Mesenchymal stem cell (in vitro differentiated cells and primary cell): ENCODE measurements at regions not wholly inside any gene's neighbourhood (a gene's known extent, or its start where the extent isn't known, plus 50 kb on each side); places are given as distances from the start of the nearest gene placed in this dataset.

ENCODE experiments used
- DNase-seq: peaks from one replicate; pipeline ENCODE4 v3.0.0-alpha.2; 2013
- H2AFZ ChIP-seq: one replicate; pipeline ENCODE4 v1.6.1; 2013; ENCODE audit warnings: low read depth, mild to moderate bottlenecking, control low read depth, inconsistent platforms, low read length, moderate library complexity
- H2AK5ac ChIP-seq: 2 replicates; pipeline ENCODE4 v1.6.1; 2013; ENCODE audit warnings: low read length, moderate library complexity, mild to moderate bottlenecking, inconsistent platforms; ENCODE audit not compliant: severe bottlenecking
- H2BK120ac ChIP-seq: one replicate; pipeline ENCODE4 v1.6.1; 2013; ENCODE audit warnings: low read depth, mild to moderate bottlenecking, inconsistent platforms, low read length, moderate library complexity
- H2BK12ac ChIP-seq, 2 experiments: one replicate each; pipeline ENCODE4 v1.6.1; 2013; ENCODE audit warnings: inconsistent platforms in 2 of 2, low read length in 2 of 2, mild to moderate bottlenecking in 2 of 2, moderate library complexity in 2 of 2, control low read depth in 1 of 2
- H2BK15ac ChIP-seq: one replicate; pipeline ENCODE4 v1.6.1; 2013; ENCODE audit warnings: mild to moderate bottlenecking, low read depth, inconsistent platforms; ENCODE audit not compliant: poor library complexity, severe bottlenecking
- H2BK5ac ChIP-seq: 2 replicates; pipeline ENCODE4 v1.6.1; 2013; ENCODE audit warnings: low read depth, mild to moderate bottlenecking, low read length, control low read depth, inconsistent platforms; ENCODE audit not compliant: poor library complexity, severe bottlenecking
- H3K14ac ChIP-seq, 2 experiments: one replicate each; pipeline ENCODE4 v1.6.1; 2013; ENCODE audit warnings: inconsistent platforms in 2 of 2, low read length in 2 of 2, control low read depth in 1 of 2, mild to moderate bottlenecking in 1 of 2, moderate library complexity in 1 of 2
- H3K18ac ChIP-seq, 2 experiments: one replicate each; pipeline ENCODE4 v1.6.1; 2013; ENCODE audit warnings: inconsistent platforms in 2 of 2, low read length in 2 of 2, control low read depth in 1 of 2, low read depth in 1 of 2, mild to moderate bottlenecking in 1 of 2
- H3K23ac ChIP-seq, 2 experiments: one replicate each; pipeline ENCODE4 v1.6.1; 2013; ENCODE audit warnings: inconsistent platforms in 2 of 2, low read length in 2 of 2, mild to moderate bottlenecking in 2 of 2, moderate library complexity in 2 of 2, control low read depth in 1 of 2
- H3K27ac ChIP-seq: 2 replicates; pipeline ENCODE4 v1.5.1; 2013; ENCODE audit warnings: mild to moderate bottlenecking, moderate library complexity, low read length, control low read depth, inconsistent platforms; ENCODE audit not compliant: poor library complexity, severe bottlenecking
- H3K27me3 ChIP-seq, 2 experiments: 2 replicates each; pipeline versions ENCODE4 v1.6.1 to v1.7.0; 2013; ENCODE audit warnings: low read length in 2 of 2, mild to moderate bottlenecking in 2 of 2, moderate library complexity in 2 of 2, control low read depth in 1 of 2, inconsistent platforms in 1 of 2; ENCODE audit not compliant: control insufficient read depth in 1 of 2, insufficient read depth in 1 of 2
- H3K36me3 ChIP-seq, 2 experiments: 2 replicates each; pipeline versions ENCODE4 v1.6.1 to v1.7.0; 2013; ENCODE audit warnings: low read length in 2 of 2, control low read depth in 1 of 2, inconsistent platforms in 1 of 2, low read depth in 1 of 2, mild to moderate bottlenecking in 1 of 2; ENCODE audit not compliant: insufficient read depth in 2 of 2, control insufficient read depth in 1 of 2
- H3K4ac ChIP-seq, 2 experiments: one replicate each; pipeline ENCODE4 v1.6.1; 2013; ENCODE audit warnings: inconsistent platforms in 2 of 2, low read length in 2 of 2, mild to moderate bottlenecking in 2 of 2, moderate library complexity in 2 of 2, control low read depth in 1 of 2, low read depth in 1 of 2
- H3K4me1 ChIP-seq: 2 replicates; pipeline ENCODE4 v1.6.1; 2013; ENCODE audit warnings: low read depth, low read length, control low read depth; ENCODE audit not compliant: control insufficient read depth, insufficient read depth
- H3K4me2 ChIP-seq: 2 replicates; pipeline ENCODE4 v1.6.1; 2013; ENCODE audit warnings: low read length, mild to moderate bottlenecking, inconsistent platforms; ENCODE audit not compliant: poor library complexity, severe bottlenecking
- H3K4me3 ChIP-seq, 2 experiments: 2 replicates each; pipeline versions ENCODE4 v1.5.1 to v1.7.0; 2013; ENCODE audit warnings: low read length in 2 of 2, mild to moderate bottlenecking in 2 of 2, control low read depth in 1 of 2, low read depth in 1 of 2; ENCODE audit not compliant: insufficient read depth in 1 of 2
- H3K79me1 ChIP-seq: replicated peaks from 2 replicates; pipeline ENCODE4 v1.6.1; 2013; ENCODE audit warnings: mild to moderate bottlenecking, control low read depth, low read length, inconsistent platforms; ENCODE audit not compliant: poor library complexity, severe bottlenecking
- H3K9ac ChIP-seq: 2 replicates; pipeline ENCODE4 v1.7.0; 2013; ENCODE audit warnings: mild to moderate bottlenecking, low read length, moderate library complexity
- H3K9me3 ChIP-seq: 2 replicates; pipeline ENCODE4 v1.7.0; 2013; ENCODE audit warnings: mild to moderate bottlenecking, low read length; ENCODE audit not compliant: control insufficient read depth
- H4K8ac ChIP-seq: one replicate; pipeline ENCODE4 v1.6.1; 2013; ENCODE audit warnings: inconsistent platforms, mild to moderate bottlenecking, low read length, moderate library complexity
- H4K91ac ChIP-seq: one replicate; pipeline ENCODE4 v1.6.1; 2013; ENCODE audit warnings: mild to moderate bottlenecking, low read length, inconsistent platforms
- WGBS: methylation state at CpG from one replicate; pipeline ENCODE4 v1.1.7; 2013; ENCODE audit warnings: mixed read lengths; 5-methylcytosine and 5-hydroxymethylcytosine counted together

- H3K4me2 ChIP-seq = no peak overlapping the region
- 91% methylated on average over 2 of the region's 3 CpGs for WGBS
- H2BK120ac ChIP-seq = no peak overlapping the region
- no peaks in the 10 kb centered on the region for H3K79me1 ChIP-seq
- no peak overlapping the region for H3K18ac ChIP-seq
- no peak for DNase-seq
- no peak overlapping the region for H2AK5ac ChIP-seq
- H3K9ac ChIP-seq = no peak overlapping the region
- H3K14ac ChIP-seq = no peak overlapping the region
- no peaks in the 10 kb centered on the region for H3K4me1 ChIP-seq
- no peak overlapping the region for H3K27ac ChIP-seq
- no peak overlapping the region for H2BK5ac ChIP-seq
- no peak overlapping the region for H3K4me3 ChIP-seq
- H3K27me3 ChIP-seq = no peaks in the 10 kb centered on the region
- no peak overlapping the region for H2BK12ac ChIP-seq
- H2AFZ ChIP-seq = no peak overlapping the region
- H2BK15ac ChIP-seq = no peak overlapping the region
- no peak overlapping the region for H3K23ac ChIP-seq
- H3K4ac ChIP-seq = no peak overlapping the region
- H4K8ac ChIP-seq = no peak overlapping the region
- H3K36me3 ChIP-seq = no peaks in the 10 kb centered on the region
- H4K91ac ChIP-seq = no peak overlapping the region
- H3K9me3 ChIP-seq = no peaks in the 10 kb centered on the region
Measured at GRCh38 chr14:98109326-98109725, 1162.7 kb downstream of the BCL11B start.

- H4K91ac ChIP-seq = no peak overlapping the region
Measured at GRCh38 chr14:98112194-98112780, 1159.7 kb downstream of the BCL11B start.

GRCh38 chr14:98114122-98114895 is 1157.7 kb downstream of the BCL11B start:
- Histone ChIP-seq H2BK5ac (no peak overlapping the region), H3K4me1 (no peaks in the 10 kb centered on the region), H3K27ac (no peak overlapping the region), H3K79me1 (no peaks in the 10 kb centered on the region), H3K4me2 (no peak overlapping the region), H3K23ac (no peak overlapping the region), H3K36me3 (no peaks in the 10 kb centered on the region), H2BK12ac (no peak overlapping the region), H3K9ac (no peak overlapping the region), H4K91ac (no peak overlapping the region), H4K8ac (no peak overlapping the region), H2BK15ac (no peak overlapping the region), H3K27me3 (no peaks in the 10 kb centered on the region), H2BK120ac (no peak overlapping the region), H2AK5ac (no peak overlapping the region), H3K4me3 (no peak overlapping the region), H3K18ac (no peak overlapping the region), H2AFZ (no peak overlapping the region), H3K14ac (no peak overlapping the region), H3K9me3 (no peaks in the 10 kb centered on the region), H3K4ac (no peak overlapping the region)
- 10% methylated on average over 1 of the region's 3 CpGs for WGBS
- DNase-seq = no peak

More at GRCh38 chr14:98112194-98112780, 1159.7 kb downstream of the BCL11B start:
- H2BK15ac ChIP-seq = no peak overlapping the region
- no peak overlapping the region for H2BK120ac ChIP-seq
- no peak overlapping the region for H3K4ac ChIP-seq
- no peak overlapping the region for H3K4me3 ChIP-seq
- no peak overlapping the region for H2BK5ac ChIP-seq
- H2AFZ ChIP-seq = no peak overlapping the region
- no peak overlapping the region for H3K27ac ChIP-seq
- H3K18ac ChIP-seq = no peak overlapping the region
- no peak overlapping the region for H2BK12ac ChIP-seq
- DNase-seq = no peak
- 44% methylated on average over 5 of the region's 5 CpGs for WGBS
- H3K4me2 ChIP-seq = no peak overlapping the region
- no peaks in the 10 kb centered on the region for H3K9me3 ChIP-seq
- no peak overlapping the region for H3K14ac ChIP-seq
- no peak overlapping the region for H4K8ac ChIP-seq
- no peak overlapping the region for H3K23ac ChIP-seq
- no peak overlapping the region for H2AK5ac ChIP-seq
- no peaks in the 10 kb centered on the region for H3K4me1 ChIP-seq
- H3K79me1 ChIP-seq = no peaks in the 10 kb centered on the region
- no peak overlapping the region for H3K9ac ChIP-seq
- no peaks in the 10 kb centered on the region for H3K27me3 ChIP-seq
- H3K36me3 ChIP-seq = no peaks in the 10 kb centered on the region

- Histone ChIP-seq H3K4me2 (no peak overlapping the region), H2BK15ac (no peak overlapping the region)
- WGBS = 100% methylated on average over 1 of the region's 1 CpG
Measured at GRCh38 chr14:98114946-98115345, 1157.1 kb downstream of the BCL11B start.

More at GRCh38 chr14:98114946-98115345, 1157.1 kb downstream of the BCL11B start:
- H2AK5ac ChIP-seq = no peak overlapping the region
- H3K23ac ChIP-seq = no peak overlapping the region
- no peak overlapping the region for H3K14ac ChIP-seq
- no peak overlapping the region for H4K91ac ChIP-seq
- H3K9me3 ChIP-seq = no peaks in the 10 kb centered on the region
- H3K36me3 ChIP-seq = no peaks in the 10 kb centered on the region
- no peak overlapping the region for H2BK5ac ChIP-seq
- H2BK12ac ChIP-seq = no peak overlapping the region
- H3K27ac ChIP-seq = no peak overlapping the region
- H2AFZ ChIP-seq = no peak overlapping the region
- H2BK120ac ChIP-seq = no peak overlapping the region
- no peak overlapping the region for H3K18ac ChIP-seq
- no peak for DNase-seq
- no peak overlapping the region for H3K9ac ChIP-seq
- no peaks in the 10 kb centered on the region for H3K27me3 ChIP-seq
- no peak overlapping the region for H3K4ac ChIP-seq
- no peak overlapping the region for H4K8ac ChIP-seq
- no peaks in the 10 kb centered on the region for H3K79me1 ChIP-seq
- H3K4me1 ChIP-seq = no peaks in the 10 kb centered on the region
- H3K4me3 ChIP-seq = no peak overlapping the region
